SK-N-SH (cell line): ENCODE measurements at regions not wholly inside any gene's neighbourhood (a gene's known extent, or its start where the extent isn't known, plus 50 kb on each side); places are given as distances from the start of the nearest gene placed in this dataset.

ENCODE experiments used
- CTCF ChIA-PET: fragments of 300-600, 350-600 bp; formaldehyde crosslinking; extraction: SDS; loops from one replicate; lab custom pipeline; 2021; lab: Yijun Ruan, JAX
- POLR2A ChIA-PET: fragments of 350-600 bp; sonication (Branson Sonifier 250); formaldehyde crosslinking; extraction: SDS; loops from one replicate; lab custom pipeline; 2020; ENCODE audit warnings: antibody characterized with exemption, inconsistent platforms; lab: Yijun Ruan, JAX
- DNase-seq: peaks from one replicate; pipeline ENCODE4 v3.0.0; 2012
- H2AFZ ChIP-seq: fragments of 200-600 bp; sonication (generic); 2 replicates; pipeline ENCODE4 v1.8.1; 2016; ENCODE audit warnings: antibody characterized with exemption, mild to moderate bottlenecking, low read depth
- H3F3A ChIP-seq: fragments of 200-600 bp; sonication (generic); replicated peaks from 2 replicates; pipeline ENCODE3; 2016; ENCODE audit warnings: antibody characterized with exemption, mild to moderate bottlenecking; ENCODE audit not compliant: insufficient read depth
- H3K27ac ChIP-seq, 2 experiments: fragments of 200-500 bp in 1 of 2; fragments of 200-600 bp in 1 of 2; sonication (Bioruptor generic) in 1 of 2; sonication (generic), shearing (Covaris generic) in 1 of 2; 2 replicates each; pipeline versions ENCODE4 v1.5.1 to v1.6.1; 2014 to 2016; ENCODE audit warnings: low read depth in 2 of 2, inconsistent platforms in 1 of 2, low read length in 1 of 2, mild to moderate bottlenecking in 1 of 2, mixed read lengths in 1 of 2
- H3K27me3 ChIP-seq: fragments of 200-600 bp; sonication (generic), shearing (Covaris generic); 2 replicates; pipeline ENCODE4 v1.6.1; 2016; ENCODE audit warnings: mixed run types; ENCODE audit not compliant: insufficient read depth
- H3K36me3 ChIP-seq, 2 experiments: fragments of 200-500 bp in 1 of 2; fragments of 200-600 bp in 1 of 2; sonication (Bioruptor generic) in 1 of 2; sonication (generic) in 1 of 2; replicated peaks in 1 of 2; 2 replicates each; pipeline versions ENCODE3 to v1.5.1; 2014 to 2016; ENCODE audit warnings: low read length in 1 of 2, mild to moderate bottlenecking in 1 of 2; ENCODE audit not compliant: insufficient read depth in 2 of 2, control insufficient read depth in 1 of 2
- H3K4me1 ChIP-seq, 2 experiments: fragments of 200-500 bp in 1 of 2; fragments of 200-600 bp in 1 of 2; sonication (Bioruptor generic) in 1 of 2; sonication (generic), shearing (Covaris generic) in 1 of 2; 2 replicates each; pipeline versions ENCODE4 v1.5.1 to v1.6.1; 2014 to 2016; ENCODE audit warnings: low read depth in 1 of 2, low read length in 1 of 2, mixed run types in 1 of 2; ENCODE audit not compliant: insufficient read depth in 2 of 2, control insufficient read depth in 1 of 2
- H3K4me2 ChIP-seq: fragments of 200-600 bp; sonication (generic), shearing (Covaris generic); 2 replicates; pipeline ENCODE4 v1.6.1; 2017; ENCODE audit warnings: mixed run types
- H3K4me3 ChIP-seq, 2 experiments: fragments of 200-500 bp in 1 of 2; fragments of 200-600 bp in 1 of 2; sonication (Bioruptor generic) in 1 of 2; sonication (generic), shearing (Covaris generic) in 1 of 2; 2 replicates each; pipeline versions ENCODE4 v1.5.1 to v1.8.1; 2014 to 2016; ENCODE audit warnings: low read depth in 2 of 2, inconsistent platforms in 1 of 2, low read length in 1 of 2, mild to moderate bottlenecking in 1 of 2, mixed read lengths in 1 of 2, moderate library complexity in 1 of 2
- H3K79me2 ChIP-seq: fragments of 200-600 bp; sonication (generic); 2 replicates; pipeline ENCODE4 v1.8.1; 2017; ENCODE audit warnings: mild to moderate bottlenecking; ENCODE audit not compliant: insufficient read depth
- H3K9ac ChIP-seq: fragments of 200-600 bp; sonication (generic); 2 replicates; pipeline ENCODE4 v1.6.1; 2017; ENCODE audit warnings: mixed run types
- H3K9me2 ChIP-seq: fragments of 200-600 bp; sonication (generic); 2 replicates; pipeline ENCODE4 v1.6.1; 2017; ENCODE audit warnings: mixed run types
- H3K9me3 ChIP-seq: fragments of 200-600 bp; sonication (generic); 2 replicates; pipeline ENCODE4 v1.6.1; 2017; ENCODE audit warnings: mixed run types, mild to moderate bottlenecking, moderate library complexity
- H4K20me1 ChIP-seq: fragments of 200-600 bp; sonication (generic); 2 replicates; pipeline ENCODE4 v1.6.1; 2017; ENCODE audit warnings: mild to moderate bottlenecking, mixed run types; ENCODE audit not compliant: insufficient read depth
- CHD2 ChIP-seq: fragments of 150-350 bp; IDR thresholded peaks from 2 replicates; pipeline ENCODE4 v1.6.1; 2018; ENCODE audit warnings: low read length; ENCODE audit not compliant: partially characterized antibody
- ELF1 ChIP-seq: IDR thresholded peaks from 2 replicates; pipeline ENCODE4 v1.4.0; 2012
- EP300 ChIP-seq, 2 experiments: IDR thresholded peaks; 2 replicates each; pipeline versions ENCODE4 v1.4.0 to v1.6.1; 2012; ENCODE audit warnings: borderline replicate concordance in 1 of 2, low read depth in 1 of 2, low read length in 1 of 2
- FOXJ3 ChIP-seq: sonication (generic); formaldehyde crosslinking; IDR thresholded peaks from 2 replicates; pipeline ENCODE4 v1.5.1; 2020; ENCODE audit warnings: mild to moderate bottlenecking, missing genetic modification reagents
- GATA2 ChIP-seq: sonication (generic); formaldehyde crosslinking; IDR thresholded peaks from 2 replicates; pipeline ENCODE4 v1.5.0; 2020; ENCODE audit warnings: mild to moderate bottlenecking, missing genetic modification reagents
- MXI1 ChIP-seq: IDR thresholded peaks from 2 replicates; pipeline ENCODE4 v1.6.1; 2012; ENCODE audit warnings: mild to moderate bottlenecking, low read depth, low read length, improper control_type of control experiment
- RCOR1 ChIP-seq: fragments of 150-350 bp; IDR thresholded peaks from 2 replicates; pipeline ENCODE4 v1.6.1; 2017; ENCODE audit warnings: antibody characterized with exemption, low read length
- RFX5 ChIP-seq: IDR thresholded peaks from 2 replicates; pipeline ENCODE4 v1.6.1; 2012; ENCODE audit warnings: mild to moderate bottlenecking, improper control_type of control experiment, low read length
- SIN3A ChIP-seq: IDR thresholded peaks from 2 replicates; pipeline ENCODE4 v1.6.1; 2012; ENCODE audit warnings: low read depth, mild to moderate bottlenecking, low read length, moderate library complexity, borderline replicate concordance
- SMC3 ChIP-seq: IDR thresholded peaks from 2 replicates; pipeline ENCODE4 v1.6.1; 2012; ENCODE audit warnings: low read depth, low read length, improper control_type of control experiment
- TCF12 ChIP-seq: IDR thresholded peaks from 2 replicates; pipeline ENCODE4 v1.4.0; 2012
- USF2 ChIP-seq: fragments of 150-350 bp; IDR thresholded peaks from 2 replicates; pipeline ENCODE4 v1.6.1; 2017; ENCODE audit warnings: antibody characterized with exemption, low read length, low read depth, borderline replicate concordance
- ZBTB33 ChIP-seq: IDR thresholded peaks from 2 replicates; pipeline ENCODE4 v1.4.0; 2012; ENCODE audit warnings: low read depth, borderline replicate concordance
- WGBS: methylation state at CpG from one replicate; pipeline ENCODE4 v1.1.6; 2017; ENCODE audit warnings: low lambda C conversion rate; 5-methylcytosine and 5-hydroxymethylcytosine counted together
- TF ChIP-seq, protein P1 (sequence below): fragments of 200-600 bp; sonication (generic); IDR thresholded peaks from 2 replicates; pipeline ENCODE4 v1.6.1; 2017; ENCODE audit warnings: antibody characterized with exemption, mild to moderate bottlenecking, moderate library complexity
- TF ChIP-seq, protein P2 (sequence below): fragments of 150-350 bp; IDR thresholded peaks from 2 replicates; pipeline ENCODE4 v1.6.1; 2016; ENCODE audit warnings: mild to moderate bottlenecking, low read depth, low read length

- Histone ChIP-seq H3K27me3 (no peaks in the 10 kb centered on the region), H3K9me3 (no peaks in the 10 kb centered on the region), H2AFZ (no peak overlapping the region), H3K4me1 (no peaks in the 10 kb centered on the region; a peak in 2 of 4 replicates)
- POLR2A ChIA-PET: interaction anchor here (0.6 kb wide), 1 partner anchor 64 kb away, joined by 4 read pairs; no protein-coding TSS in a partner anchor
- 16% methylated on average over 5 of the region's 5 CpGs for WGBS
- TF ChIP-seq ZBTB33 (no peak), TCF12 (peak; percentile 14; the same call in 1 of the 2 replicates), RCOR1 (peak; percentile 60; the same call in 1 of the 2 replicates), FOXJ3 (CRISPR knock-in tag) (no peak), GATA2 (peak; percentile 77), SMC3 (no peak), ELF1 (no peak), SIN3A (no peak), RFX5 (no peak), MXI1 (0 out of 2 replicates have a peak, but pooled peaks have one; percentile 38), EP300 (IDR thresholded peaks at IDR 0.05; ENCODE audit: borderline replicate concordance in 1 of 2, low read depth in 1 of 2, low read length in 1 of 2) (peak in 1 of 2 experiments; percentile 68; a peak in 1 of 4 replicates), CHD2 (no peak), USF2 (no peak)
- TF ChIP-seq, protein P1, sequence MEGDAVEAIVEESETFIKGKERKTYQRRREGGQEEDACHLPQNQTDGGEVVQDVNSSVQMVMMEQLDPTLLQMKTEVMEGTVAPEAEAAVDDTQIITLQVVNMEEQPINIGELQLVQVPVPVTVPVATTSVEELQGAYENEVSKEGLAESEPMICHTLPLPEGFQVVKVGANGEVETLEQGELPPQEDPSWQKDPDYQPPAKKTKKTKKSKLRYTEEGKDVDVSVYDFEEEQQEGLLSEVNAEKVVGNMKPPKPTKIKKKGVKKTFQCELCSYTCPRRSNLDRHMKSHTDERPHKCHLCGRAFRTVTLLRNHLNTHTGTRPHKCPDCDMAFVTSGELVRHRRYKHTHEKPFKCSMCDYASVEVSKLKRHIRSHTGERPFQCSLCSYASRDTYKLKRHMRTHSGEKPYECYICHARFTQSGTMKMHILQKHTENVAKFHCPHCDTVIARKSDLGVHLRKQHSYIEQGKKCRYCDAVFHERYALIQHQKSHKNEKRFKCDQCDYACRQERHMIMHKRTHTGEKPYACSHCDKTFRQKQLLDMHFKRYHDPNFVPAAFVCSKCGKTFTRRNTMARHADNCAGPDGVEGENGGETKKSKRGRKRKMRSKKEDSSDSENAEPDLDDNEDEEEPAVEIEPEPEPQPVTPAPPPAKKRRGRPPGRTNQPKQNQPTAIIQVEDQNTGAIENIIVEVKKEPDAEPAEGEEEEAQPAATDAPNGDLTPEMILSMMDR: no peak
- TF ChIP-seq, protein P2, sequence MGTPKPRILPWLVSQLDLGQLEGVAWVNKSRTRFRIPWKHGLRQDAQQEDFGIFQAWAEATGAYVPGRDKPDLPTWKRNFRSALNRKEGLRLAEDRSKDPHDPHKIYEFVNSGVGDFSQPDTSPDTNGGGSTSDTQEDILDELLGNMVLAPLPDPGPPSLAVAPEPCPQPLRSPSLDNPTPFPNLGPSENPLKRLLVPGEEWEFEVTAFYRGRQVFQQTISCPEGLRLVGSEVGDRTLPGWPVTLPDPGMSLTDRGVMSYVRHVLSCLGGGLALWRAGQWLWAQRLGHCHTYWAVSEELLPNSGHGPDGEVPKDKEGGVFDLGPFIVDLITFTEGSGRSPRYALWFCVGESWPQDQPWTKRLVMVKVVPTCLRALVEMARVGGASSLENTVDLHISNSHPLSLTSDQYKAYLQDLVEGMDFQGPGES: no peak
- TF ChIP-seq, all 33 proteins: peak for 5
- no peak overlapping the region for H3K9ac ChIP-seq
- no peaks in the 10 kb centered on the region for H3F3A ChIP-seq
- CTCF ChIA-PET: interaction anchor here (1.2 to 1.3 kb wide), 2 partner anchors 9 to 233 kb away, joined by 3 read pairs; no protein-coding TSS in a partner anchor
- peak overlapping the region in 1 of 2 experiments; percentile 73; a peak in 1 of 4 replicates for H3K27ac ChIP-seq
- H4K20me1 ChIP-seq: no peaks in the 10 kb centered on the region
- no peak overlapping the region for H3K4me3 ChIP-seq
- H3K79me2 ChIP-seq: no peaks in the 10 kb centered on the region
- H3K36me3 ChIP-seq: no peaks in the 10 kb centered on the region
- peak; percentile 22 for DNase-seq
- H3K4me2 ChIP-seq: no peak overlapping the region
- H3K9me2 ChIP-seq: no peaks in the 10 kb centered on the region
Measured at GRCh38 chr9:117936185-117937130, 232.3 kb downstream of the TLR4 start.
